WI38 (cell line): ENCODE measurements at regions not wholly inside any gene's neighbourhood (a gene's known extent, or its start where the extent isn't known, plus 50 kb on each side); places are given as distances from the start of the nearest gene placed in this dataset.

Experiments used
- H3K4me3 ChIP-seq: 2 replicates; pipeline ENCODE4 v1.5.1; 2011; ENCODE audit warnings: low read depth, mild to moderate bottlenecking, control low read depth, low read length
- TF ChIP-seq, protein P1 (sequence below): IDR thresholded peaks from 2 replicates; pipeline ENCODE4 v1.5.1; 2012; ENCODE audit warnings: low read depth, mild to moderate bottlenecking, control low read depth, low read length

DNA sequence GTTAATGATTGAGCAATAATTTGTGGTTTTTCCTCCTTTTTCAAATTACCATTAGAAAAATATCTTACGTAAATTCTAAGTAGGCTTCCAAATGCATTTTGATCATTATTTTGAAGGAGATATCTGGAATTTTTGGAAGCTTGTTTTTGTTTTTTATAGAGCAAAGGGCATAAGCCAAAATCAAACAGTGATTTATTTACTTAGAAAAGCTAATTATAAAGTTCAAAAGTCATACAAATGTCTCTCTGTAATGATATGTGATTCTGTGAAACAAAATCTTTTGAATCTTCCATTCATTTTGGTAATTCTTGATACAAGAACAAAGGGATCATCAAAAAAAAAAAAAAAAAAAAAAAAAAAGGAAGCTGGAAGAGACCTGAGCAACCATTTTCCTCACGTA, 416.8 kb downstream of the ETNK1 start:
- TF ChIP-seq, protein P1, sequence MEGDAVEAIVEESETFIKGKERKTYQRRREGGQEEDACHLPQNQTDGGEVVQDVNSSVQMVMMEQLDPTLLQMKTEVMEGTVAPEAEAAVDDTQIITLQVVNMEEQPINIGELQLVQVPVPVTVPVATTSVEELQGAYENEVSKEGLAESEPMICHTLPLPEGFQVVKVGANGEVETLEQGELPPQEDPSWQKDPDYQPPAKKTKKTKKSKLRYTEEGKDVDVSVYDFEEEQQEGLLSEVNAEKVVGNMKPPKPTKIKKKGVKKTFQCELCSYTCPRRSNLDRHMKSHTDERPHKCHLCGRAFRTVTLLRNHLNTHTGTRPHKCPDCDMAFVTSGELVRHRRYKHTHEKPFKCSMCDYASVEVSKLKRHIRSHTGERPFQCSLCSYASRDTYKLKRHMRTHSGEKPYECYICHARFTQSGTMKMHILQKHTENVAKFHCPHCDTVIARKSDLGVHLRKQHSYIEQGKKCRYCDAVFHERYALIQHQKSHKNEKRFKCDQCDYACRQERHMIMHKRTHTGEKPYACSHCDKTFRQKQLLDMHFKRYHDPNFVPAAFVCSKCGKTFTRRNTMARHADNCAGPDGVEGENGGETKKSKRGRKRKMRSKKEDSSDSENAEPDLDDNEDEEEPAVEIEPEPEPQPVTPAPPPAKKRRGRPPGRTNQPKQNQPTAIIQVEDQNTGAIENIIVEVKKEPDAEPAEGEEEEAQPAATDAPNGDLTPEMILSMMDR, result no peak
- no peak overlapping the region for H3K4me3 ChIP-seq

DNA sequence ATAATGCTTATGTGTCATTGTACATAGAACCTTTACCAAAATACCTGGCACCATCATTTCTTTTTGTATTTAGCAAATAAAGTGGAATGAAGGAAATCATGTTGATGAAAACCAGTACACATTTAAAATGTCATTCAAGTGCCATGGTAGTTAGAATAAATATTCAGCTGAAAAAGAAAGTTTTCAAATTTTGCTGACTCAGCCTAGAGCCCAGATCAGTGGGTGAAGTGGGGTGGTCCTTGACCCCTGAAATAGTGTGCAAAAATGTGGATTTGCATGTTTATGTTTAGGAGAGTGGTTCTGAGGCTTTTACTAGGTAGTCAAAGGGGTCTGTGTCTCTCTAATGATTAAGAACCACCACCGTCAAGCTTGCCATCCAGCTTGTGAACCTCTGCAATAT, 418.7 kb downstream of the ETNK1 start:
- no peak overlapping the region for H3K4me3 ChIP-seq
- TF ChIP-seq, protein P1, result no peak

DNA sequence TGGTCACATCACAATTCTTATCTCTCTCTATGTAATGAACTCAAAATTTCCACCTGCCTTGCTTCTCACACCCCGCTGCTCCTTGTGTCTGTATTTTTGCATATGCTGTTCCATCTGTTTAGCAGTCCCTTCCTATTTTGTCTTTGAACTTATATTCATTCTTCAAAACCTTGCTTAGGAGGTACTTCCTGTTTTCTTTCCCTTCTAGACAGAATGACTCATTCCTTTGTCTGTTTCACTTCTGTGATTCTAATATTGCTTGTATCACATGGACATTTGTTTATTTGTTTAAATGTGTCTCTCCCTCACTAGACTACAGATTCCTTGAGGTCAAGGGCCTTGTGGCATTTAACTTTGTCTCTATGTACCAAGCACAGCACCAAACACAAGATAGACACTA, 424.2 kb downstream of the ETNK1 start:
- no peak overlapping the region for H3K4me3 ChIP-seq
- TF ChIP-seq, protein P1, result no peak

DNA sequence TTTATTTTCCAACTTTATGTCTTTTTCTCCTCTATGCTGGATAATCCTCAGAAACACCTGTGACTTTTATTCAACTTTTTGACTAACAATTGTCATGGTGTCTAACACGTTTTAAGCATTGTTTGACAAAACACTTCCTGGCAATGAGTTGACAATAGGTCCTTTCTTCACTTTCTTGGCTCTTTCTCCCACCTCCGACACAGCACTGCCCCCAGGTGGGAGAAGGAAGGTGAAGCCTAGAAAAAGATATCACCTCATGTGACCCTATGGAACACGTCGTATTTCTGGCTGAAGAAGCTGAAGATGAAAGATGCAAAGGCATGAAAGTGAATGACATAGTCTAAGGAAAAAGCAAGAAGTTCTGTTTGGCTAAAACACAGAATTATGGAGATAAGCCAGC, 430.0 kb downstream of the ETNK1 start:
- H3K4me3 ChIP-seq, result no peak overlapping the region
- TF ChIP-seq, protein P1, result 0 out of 2 replicates have a peak, but pooled peaks have one; percentile 6

DNA sequence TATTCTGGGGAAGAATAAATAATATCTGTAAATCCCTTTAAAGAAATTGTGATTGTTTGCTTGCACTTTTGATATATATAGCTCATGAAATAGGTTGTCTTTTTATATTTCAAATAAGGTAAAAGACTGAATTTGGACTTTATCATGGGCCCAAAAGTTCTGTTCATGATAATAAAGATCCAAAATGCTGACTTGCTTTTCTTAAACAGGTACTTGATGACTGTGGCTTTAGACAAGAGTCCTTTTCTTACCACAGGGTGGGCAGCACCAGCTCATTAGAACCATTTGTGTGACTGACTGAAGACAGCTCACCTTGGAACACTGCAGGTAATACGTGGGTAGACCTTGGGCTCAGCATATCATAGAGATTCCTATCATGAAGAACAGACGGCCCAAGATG, 432.6 kb downstream of the ETNK1 start:
- TF ChIP-seq, protein P1, result no peak
- H3K4me3 ChIP-seq, result no peak overlapping the region

DNA sequence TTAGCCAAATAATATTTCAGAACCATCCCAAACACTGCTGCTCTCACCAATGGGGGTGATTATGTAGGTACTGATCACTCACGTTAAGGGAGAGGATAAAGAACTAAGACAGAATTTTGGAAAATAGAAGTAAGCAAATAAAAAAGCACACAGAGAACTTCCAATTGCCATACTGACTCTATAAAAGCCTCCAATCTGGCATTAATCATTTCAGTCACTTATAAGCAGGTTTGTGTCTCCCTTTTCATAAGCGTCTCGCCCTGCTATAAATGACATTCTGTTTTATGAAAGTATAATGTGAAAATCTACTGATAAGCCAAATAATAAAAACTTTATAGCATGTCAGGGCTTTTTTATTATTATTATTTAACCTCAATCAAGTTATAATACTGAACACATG, 435.2 kb downstream of the ETNK1 start:
- H3K4me3 ChIP-seq, result no peak overlapping the region

DNA sequence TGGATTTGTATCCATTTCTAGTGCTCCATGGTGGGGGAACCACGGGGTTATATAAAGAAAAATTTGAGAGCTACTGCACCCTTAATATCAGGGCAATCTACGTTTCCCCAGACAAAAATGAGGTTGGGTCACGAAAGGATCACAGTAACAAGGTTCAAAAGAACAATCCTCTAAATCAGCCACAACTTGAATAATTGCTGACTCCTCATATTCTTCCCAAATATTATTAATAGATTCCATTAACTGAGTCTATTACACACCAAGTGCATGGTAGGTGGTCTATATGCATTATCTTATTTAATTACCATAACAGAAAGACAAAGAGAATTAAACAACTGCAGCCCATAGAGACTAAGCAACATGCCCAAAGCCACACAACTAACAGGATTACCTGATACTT, 438.2 kb downstream of the ETNK1 start:
- H3K4me3 ChIP-seq, result no peak overlapping the region
- TF ChIP-seq, protein P1, result no peak

More for the DNA sequence above, 435.2 kb downstream of the ETNK1 start:
- TF ChIP-seq, protein P1, result no peak
